SK-N-MC (cell line): ENCODE measurements at regions not wholly inside any gene's neighbourhood (a gene's known extent, or its start where the extent isn't known, plus 50 kb on each side); places are given as distances from the start of the nearest gene placed in this dataset.

ENCODE experiments used
- EZH2 ChIP-seq: fragments of 200-600 bp; sonication (generic); IDR thresholded peaks from one replicate; pipeline ENCODE4 v1.6.1; 2017; ENCODE audit warnings: antibody characterized with exemption
- POLR2AphosphoS5 ChIP-seq: IDR thresholded peaks from 2 replicates; pipeline ENCODE4 v1.6.1; 2012; ENCODE audit warnings: mild to moderate bottlenecking, low read depth, low read length, borderline replicate concordance

DNA sequence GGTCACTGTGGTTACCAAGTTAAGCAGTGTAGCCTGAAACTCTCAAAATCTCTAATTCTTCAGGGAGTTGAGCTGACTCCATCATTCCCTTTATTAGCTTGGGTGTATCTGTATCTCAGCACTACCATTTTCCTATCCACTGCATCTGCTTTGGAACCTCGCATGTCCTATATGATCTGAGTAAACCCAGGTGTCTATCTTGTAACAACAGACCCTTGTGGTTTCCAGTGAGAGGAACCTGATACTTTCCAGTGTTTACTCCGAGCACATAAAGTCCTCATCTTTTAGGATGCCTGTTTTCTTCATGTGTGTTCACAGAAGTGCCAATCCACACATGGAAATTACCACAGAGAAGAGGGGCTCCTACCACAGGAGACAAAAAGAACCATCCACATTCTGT lies 650.4 kb downstream of the LMO4 start:
- no peak for TF ChIP-seq EZH2
- no peak for TF ChIP-seq POLR2AphosphoS5
